ENCODE measurements at regions not wholly inside any gene's neighbourhood (a gene's known extent, or its start where the extent isn't known, plus 50 kb on each side); places are given as distances from the start of the nearest gene placed in this dataset.

DNA sequence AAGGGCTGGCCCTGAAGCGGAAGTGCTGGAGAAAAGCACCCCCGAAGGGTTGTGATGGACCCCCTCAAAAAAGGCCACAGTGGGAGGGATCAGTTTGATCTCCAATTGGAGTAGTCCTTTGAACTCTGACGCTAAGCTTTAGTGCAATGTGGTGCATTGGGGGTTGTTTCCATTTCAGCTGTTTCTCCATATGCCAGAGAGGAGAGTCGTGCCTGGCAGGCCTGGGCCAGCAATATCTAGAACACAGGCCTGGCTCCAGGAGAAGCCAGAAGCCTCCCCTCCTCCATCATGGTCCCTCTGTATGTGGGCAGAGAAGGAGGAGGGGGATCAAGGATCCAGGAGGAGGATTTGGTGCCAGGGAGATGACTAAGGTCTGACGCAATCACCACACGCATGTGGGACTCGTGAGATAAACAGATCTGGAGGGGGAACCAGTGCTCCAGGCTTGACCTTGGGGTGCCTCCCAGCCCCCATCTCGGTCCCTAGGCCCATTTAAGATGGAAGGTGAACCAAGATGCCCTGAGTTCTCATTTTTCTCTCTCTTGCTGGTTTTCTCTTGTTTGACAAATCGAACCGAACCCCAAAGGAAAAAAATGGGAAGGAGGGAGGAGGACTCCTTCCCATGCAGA lies 517.4 kb upstream of the JARID2 start:
- no peak for DNase-seq

DNA sequence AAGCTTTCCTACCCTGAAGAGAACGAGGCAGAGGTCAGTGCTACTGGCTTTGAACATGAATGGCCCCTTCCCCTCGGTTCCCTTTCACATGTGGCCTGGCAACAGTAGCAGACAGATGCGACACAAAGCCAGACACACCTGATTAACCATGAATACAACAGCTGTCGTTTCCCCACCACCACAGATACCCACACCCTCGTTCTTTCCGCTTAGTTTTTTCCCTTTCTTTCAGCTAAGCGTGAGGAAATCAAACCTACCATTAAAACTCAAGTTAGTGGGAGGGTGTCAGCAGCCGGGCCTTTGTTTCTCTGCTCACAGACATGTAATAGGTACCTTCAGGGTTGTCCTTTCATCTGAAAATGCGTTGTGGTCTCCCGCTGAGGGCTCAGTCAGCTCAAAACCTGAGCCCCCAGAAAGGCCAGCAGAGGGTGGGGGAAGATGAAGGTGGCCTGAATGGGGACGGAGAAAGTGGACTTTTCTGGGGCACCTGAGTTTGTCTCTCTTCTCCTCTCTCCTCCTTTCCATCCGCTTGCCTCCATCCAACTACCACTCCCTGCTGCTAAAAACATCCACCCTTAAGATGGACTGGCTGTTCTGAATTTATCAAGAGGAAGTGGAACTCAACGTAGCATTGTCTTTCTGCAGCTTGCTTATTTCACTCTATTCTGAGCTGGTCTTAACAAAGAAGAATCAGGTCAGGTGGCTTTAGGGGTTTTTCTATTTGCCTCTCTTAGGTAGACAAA lies 516.6 kb upstream of the JARID2 start:
- DNase-seq = no peak

- DNase-seq = no peak
Measured at GRCh38 chr6:14730654-14731053, 515.2 kb upstream of the JARID2 start.

DNA sequence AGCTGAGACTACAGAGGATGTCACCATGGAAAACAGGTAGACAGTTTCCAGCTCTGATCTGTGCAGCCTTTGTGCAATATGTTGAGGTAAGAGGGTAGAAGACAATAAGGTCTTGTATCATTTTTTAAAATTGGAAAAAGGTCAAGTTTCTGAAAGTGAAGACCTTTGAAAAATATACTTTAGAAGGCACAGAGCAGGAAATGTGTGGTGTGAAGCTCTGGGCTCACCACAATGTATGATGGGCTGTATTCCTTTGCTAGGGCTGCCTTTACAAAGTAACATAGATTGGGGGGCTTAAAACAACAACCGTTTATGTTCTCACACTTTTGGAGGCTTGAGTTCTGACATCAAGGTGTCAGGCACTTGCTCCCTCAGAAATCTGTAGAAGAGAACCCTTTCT lies 514.3 kb upstream of the JARID2 start:
- DNase-seq = no peak

- no peak for DNase-seq
Measured at GRCh38 chr6:14732226-14732843, 513.5 kb upstream of the JARID2 start.

- DNase-seq = peak; percentile 69 to 78
Measured at GRCh38 chr6:14732844-14733757, 512.8 kb upstream of the JARID2 start.

DNA sequence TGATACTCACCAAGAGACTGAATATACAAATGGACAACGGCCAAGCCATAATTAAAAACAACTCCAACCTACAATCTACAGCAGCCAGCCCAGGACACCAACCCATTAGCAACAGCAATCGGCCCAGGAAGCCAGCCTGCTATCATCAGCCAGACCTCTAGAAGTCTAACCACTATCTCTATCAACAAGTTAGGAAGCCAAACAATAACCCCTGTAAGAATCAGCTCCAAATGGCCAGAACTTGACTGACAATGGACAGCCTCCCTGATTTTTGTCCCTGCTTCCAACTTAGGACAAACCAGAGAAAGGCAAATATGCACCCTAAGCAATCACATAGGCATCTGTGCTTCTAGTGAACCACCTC lies 511.8 kb upstream of the JARID2 start:
- no peak for DNase-seq

- peak; percentile 53 to 59 for DNase-seq
Measured at GRCh38 chr6:14734416-14735340, 511.2 kb upstream of the JARID2 start.

DNA sequence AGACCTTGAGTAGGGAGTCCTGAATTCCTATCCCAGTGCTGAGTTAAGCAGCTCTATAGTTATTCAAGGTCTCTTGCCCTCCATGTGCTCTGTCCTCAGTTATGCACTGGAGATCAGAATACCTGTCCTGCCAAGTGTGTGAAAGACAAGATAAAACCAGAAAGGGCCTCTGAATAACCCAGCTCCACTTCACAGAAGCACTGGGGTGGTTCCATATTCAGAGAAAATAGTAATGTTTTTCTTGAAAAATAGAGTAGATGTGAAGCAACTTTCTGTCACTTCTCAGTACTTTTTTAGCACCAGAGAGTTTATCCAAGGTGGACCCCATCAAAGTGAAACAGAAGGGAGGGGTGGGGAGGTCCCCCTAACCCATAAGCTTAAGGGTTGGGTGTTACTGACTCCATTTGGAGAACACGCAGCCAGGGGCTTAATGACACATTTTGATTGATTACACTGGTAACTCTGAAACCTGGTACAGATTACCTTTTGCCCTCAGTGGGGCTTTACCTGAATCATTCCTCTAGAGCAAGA lies 509.8 kb upstream of the JARID2 start:
- no peak for DNase-seq

GRCh38 chr6:14736554-14736953 lies 509.3 kb upstream of the JARID2 start:
- no peak for DNase-seq

GRCh38 chr6:14738497-14738896 lies 507.4 kb upstream of the JARID2 start:
- no peak for DNase-seq

GRCh38 chr6:14738933-14739332 lies 506.9 kb upstream of the JARID2 start:
- DNase-seq = no peak

DNA sequence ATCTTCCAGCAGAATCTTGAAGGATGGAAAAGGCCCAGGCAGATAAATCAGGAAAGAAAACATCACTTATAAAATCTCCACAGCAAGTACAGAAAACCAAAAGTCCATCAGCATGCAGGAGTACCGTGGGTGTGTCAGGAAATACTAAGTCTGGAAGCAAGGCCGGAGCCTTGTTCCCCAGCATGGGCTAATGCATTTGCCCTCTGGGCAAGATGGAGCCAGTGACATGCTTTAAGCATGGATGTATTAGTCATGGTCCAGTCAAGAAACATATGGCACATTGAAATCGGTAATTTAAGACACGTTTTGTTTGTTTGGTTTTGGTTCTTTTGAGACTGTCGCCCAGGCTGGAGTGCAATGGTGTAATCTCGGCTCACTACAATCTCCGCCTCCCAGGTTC lies 506.0 kb upstream of the JARID2 start:
- no peak for DNase-seq

GRCh38 chr6:14742171-14742570 lies 503.7 kb upstream of the JARID2 start:
- no peak for DNase-seq

DNA sequence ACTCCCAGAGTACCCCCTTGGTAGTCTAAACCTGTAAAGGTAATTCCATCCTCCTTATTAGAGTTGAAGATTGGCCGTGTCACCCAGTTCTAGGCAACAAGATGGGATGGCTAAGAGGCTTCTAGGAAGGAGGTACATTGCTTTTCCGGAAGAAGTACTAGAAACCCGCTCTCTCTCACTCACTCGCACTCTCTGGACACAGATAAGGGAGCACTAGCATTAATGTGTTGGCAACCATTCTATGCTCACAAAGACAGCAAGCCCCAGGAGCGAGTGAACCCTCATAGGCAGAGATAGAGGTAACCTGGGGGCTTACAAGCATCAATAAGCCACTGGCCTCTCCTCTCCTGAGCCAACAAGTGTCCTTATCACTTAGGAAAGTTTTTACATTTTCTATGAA lies 503.2 kb upstream of the JARID2 start:
- no peak for DNase-seq

DNA sequence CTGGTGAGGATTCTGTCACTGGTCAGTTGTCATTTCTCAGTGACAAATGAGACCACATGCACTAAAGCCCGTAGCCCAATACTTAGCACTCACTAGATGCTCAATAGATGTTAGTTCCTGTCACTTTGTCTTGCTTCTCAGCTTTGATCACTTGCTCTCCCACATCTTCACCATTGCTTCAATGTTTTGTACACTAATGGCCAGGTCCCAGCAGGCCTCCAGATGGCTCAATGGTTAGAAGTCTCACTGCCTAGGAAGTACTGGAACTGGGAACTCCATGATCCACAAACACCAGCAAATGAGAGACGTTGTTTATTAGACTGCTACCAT lies 502.8 kb upstream of the JARID2 start:
- DNase-seq = no peak

DNA sequence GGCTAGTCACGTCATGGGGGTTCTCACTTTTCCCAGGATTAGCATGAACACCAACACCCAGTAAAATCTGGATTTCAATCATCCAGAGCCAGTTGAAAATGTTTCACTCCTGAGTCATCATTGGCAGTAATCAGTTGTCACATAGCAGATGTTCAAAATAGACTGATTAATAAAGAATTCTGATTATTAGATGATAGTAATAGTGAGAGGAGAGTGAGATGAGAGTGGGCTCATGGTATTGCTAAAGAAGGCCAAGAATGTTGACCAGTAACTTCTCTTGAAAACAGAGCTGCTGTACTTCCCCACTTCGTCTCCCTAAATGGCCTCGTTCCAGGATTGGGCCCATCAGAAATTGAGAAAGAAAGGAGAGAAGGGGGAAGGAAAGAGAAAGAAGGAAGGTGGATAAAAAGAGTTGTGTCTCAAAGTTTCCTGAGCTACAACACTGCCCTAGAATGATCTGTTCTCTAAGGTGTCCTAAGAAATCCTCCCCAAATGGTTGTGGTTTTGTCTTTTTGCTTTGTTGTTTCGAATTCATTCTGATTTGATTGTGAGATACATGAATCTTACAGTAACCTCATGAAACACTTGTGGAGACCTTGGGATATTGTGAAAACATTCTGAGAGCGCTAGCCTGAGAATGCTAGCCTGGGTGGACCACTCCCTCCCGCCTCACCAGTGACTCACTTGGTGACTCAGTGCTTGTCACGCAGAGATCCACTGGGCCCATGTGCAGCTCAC lies 502.2 kb upstream of the JARID2 start:
- DNase-seq = peak; percentile 78 to 86

- no peak for DNase-seq
Measured at GRCh38 chr6:14744212-14744556, 501.7 kb upstream of the JARID2 start.

DNA sequence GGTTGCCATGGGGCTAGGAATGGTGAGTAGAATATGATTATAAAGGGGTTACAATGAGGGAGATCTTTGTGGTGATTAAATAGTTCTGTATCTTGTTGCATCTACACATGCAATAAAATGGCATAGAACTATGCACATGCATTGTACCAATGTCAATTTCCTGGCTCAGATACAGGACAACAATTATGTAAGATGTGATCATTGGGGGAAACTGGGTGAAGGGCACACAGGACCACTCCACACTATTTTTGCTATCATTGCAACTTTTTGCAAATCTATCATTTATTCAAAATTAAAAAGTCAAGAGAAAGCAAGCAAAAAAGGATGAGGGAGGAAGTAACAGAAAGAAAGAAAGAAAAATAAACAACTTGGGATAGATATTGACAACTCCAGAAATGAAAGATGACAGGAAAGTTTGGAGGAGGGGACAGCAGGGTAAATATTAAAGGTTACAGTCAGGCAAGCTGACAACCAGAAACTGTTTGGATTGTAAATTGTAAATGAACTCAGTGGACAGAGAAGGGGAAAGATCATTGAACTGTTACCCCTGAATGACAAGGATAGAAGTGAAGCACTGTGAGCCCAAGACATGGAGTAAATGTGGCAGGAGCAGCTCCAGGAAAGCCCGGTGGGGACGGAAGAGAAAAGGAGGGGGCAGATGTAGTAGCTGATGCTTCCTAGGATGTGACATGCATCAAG lies 499.6 kb upstream of the JARID2 start:
- DNase-seq = no peak

DNA sequence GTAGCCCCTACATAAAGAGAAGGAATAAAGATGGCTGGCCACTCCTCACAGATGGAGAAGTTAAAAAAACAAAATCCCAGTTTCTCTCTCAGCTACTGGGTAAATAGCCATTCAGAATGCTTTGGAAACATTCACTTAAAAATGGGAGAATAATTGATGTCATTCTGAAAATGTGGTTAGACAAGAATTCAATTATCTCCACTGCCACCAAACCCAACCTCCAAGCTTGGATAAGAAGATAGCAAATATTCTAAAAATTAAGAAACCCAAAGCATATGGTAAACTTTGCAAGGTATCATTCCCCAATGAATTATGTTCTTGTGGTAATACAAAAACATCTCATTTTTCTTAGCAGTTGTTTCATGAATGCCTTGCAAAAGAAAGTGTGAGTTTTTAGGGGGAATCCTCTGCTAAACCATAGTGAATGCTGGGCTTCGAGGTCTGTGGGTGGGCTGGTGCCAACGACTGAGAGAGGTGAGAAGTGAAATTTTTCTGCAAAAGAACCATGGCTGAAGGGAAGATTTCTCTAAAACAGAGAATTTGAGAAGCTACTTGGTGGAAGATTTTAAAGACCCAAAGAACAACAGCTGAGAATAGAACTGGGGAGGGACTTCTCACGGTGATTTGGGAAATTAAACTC lies 497.9 kb upstream of the JARID2 start:
- DNase-seq = no peak

Measured in activated CD4-positive, alpha-beta T cell treated with anti-CD3 and anti-CD28 coated beads for 4 hours (primary cell).